ENCODE measurements at regions not wholly inside any gene's neighbourhood (a gene's known extent, or its start where the extent isn't known, plus 50 kb on each side); places are given as distances from the start of the nearest gene placed in this dataset.

- Histone ChIP-seq H3K4me1 (ENCODE audit: insufficient read depth, low read length) (no peaks in the 10 kb centered on the region), H3K27ac (ENCODE audit: low read length) (no peak overlapping the region), H3K36me3 (ENCODE audit: insufficient read depth, low read length) (no peaks in the 10 kb centered on the region), H3K9me3 (ENCODE audit: insufficient read depth, low read length, severe bottlenecking) (peaks cover 12% of the 10 kb centered on the region), H2AFZ (ENCODE audit: low read depth, low read length) (no peak overlapping the region), H3K27me3 (ENCODE audit: insufficient read depth, low read length, poor library complexity) (no peaks in the 10 kb centered on the region), H3K79me2 (ENCODE audit: insufficient read depth, low read length) (no peaks in the 10 kb centered on the region), H3K9ac (ENCODE audit: low read depth, low read length) (no peak overlapping the region), H3K4me2 (ENCODE audit: insufficient read depth, low read length) (no peak overlapping the region), H4K20me1 (ENCODE audit: insufficient read depth, low read length) (no peaks in the 10 kb centered on the region), H3K4me3 (ENCODE audit: low read depth in 1 of 2, low read length in 2 of 2) (no peak overlapping the region)
- no peak for DNase-seq
- no peak for TF ChIP-seq EZH2 (IDR thresholded peaks at IDR 0.05; ENCODE audit: borderline replicate concordance, low read depth, low read length, severe bottlenecking)
- TF ChIP-seq CTCF (IDR thresholded peaks at IDR 0.05; ENCODE audit: borderline replicate concordance, extremely low read depth, low read length, poor library complexity, severe bottlenecking) = no peak
- ATAC-seq (ENCODE audit: insufficient read depth, low read depth) = no peak
These were observed 444.7 kb upstream of the TENM3 start for GRCh38 chr4:181798536-181798935.

- Histone ChIP-seq H2AFZ (ENCODE audit: low read depth, low read length) (no peak overlapping the region), H3K4me1 (ENCODE audit: insufficient read depth, low read length) (no peaks in the 10 kb centered on the region), H3K4me2 (ENCODE audit: insufficient read depth, low read length) (no peak overlapping the region), H3K79me2 (ENCODE audit: insufficient read depth, low read length) (no peaks in the 10 kb centered on the region), H3K27me3 (ENCODE audit: insufficient read depth, low read length, poor library complexity) (no peaks in the 10 kb centered on the region), H3K36me3 (ENCODE audit: insufficient read depth, low read length) (no peaks in the 10 kb centered on the region), H3K27ac (ENCODE audit: low read length) (no peak overlapping the region), H4K20me1 (ENCODE audit: insufficient read depth, low read length) (no peaks in the 10 kb centered on the region), H3K4me3 (ENCODE audit: low read depth in 1 of 2, low read length in 2 of 2) (no peak overlapping the region), H3K9me3 (ENCODE audit: insufficient read depth, low read length, severe bottlenecking) (peaks cover 12% of the 10 kb centered on the region), H3K9ac (ENCODE audit: low read depth, low read length) (no peak overlapping the region)
- DNase-seq (no peak), ATAC-seq (ENCODE audit: insufficient read depth, low read depth) (no peak)
- TF ChIP-seq EZH2 (IDR thresholded peaks at IDR 0.05; ENCODE audit: borderline replicate concordance, low read depth, low read length, severe bottlenecking) = no peak
- no peak for TF ChIP-seq CTCF (IDR thresholded peaks at IDR 0.05; ENCODE audit: borderline replicate concordance, extremely low read depth, low read length, poor library complexity, severe bottlenecking)
These were observed 443.6 kb upstream of the TENM3 start for GRCh38 chr4:181799561-181800069.

DNA sequence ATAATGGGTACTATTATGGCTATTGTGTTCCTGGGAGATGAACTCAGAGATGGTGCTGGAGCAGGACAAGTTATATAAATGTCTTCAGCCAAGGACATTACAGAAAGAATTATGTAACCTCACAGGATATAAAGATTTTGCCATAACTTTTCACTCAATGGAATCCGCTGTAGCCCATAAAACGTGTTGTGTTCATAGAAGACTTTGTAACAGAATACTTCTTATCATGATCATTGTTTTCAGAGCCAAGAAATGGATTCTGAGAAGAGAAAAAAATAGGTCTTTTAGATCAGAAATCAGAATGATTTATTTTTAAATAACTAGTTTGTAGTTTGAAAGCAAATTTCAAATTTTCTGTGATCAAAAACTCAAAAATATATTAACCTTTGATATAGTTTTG is 441.0 kb upstream of the TENM3 start:
- no peaks in the 10 kb centered on the region for H4K20me1 ChIP-seq (ENCODE audit: insufficient read depth, low read length)
- H3K79me2 ChIP-seq (ENCODE audit: insufficient read depth, low read length) = no peaks in the 10 kb centered on the region
- no peak overlapping the region for H3K4me2 ChIP-seq (ENCODE audit: insufficient read depth, low read length)
- H3K9me3 ChIP-seq (ENCODE audit: insufficient read depth, low read length, severe bottlenecking) = peaks cover 2% of the 10 kb centered on the region
- H3K27me3 ChIP-seq (ENCODE audit: insufficient read depth, low read length, poor library complexity) = no peaks in the 10 kb centered on the region
- H3K4me3 ChIP-seq (ENCODE audit: low read depth in 1 of 2, low read length in 2 of 2) = no peak overlapping the region
- no peak overlapping the region for H3K9ac ChIP-seq (ENCODE audit: low read depth, low read length)
- ATAC-seq (ENCODE audit: insufficient read depth, low read depth) = no peak
- H2AFZ ChIP-seq (ENCODE audit: low read depth, low read length) = no peak overlapping the region
- H3K4me1 ChIP-seq (ENCODE audit: insufficient read depth, low read length) = no peaks in the 10 kb centered on the region
- no peak overlapping the region for H3K27ac ChIP-seq (ENCODE audit: low read length)
- DNase-seq = no peak
- H3K36me3 ChIP-seq (ENCODE audit: insufficient read depth, low read length) = no peaks in the 10 kb centered on the region
- no peak for TF ChIP-seq EZH2 (IDR thresholded peaks at IDR 0.05; ENCODE audit: borderline replicate concordance, low read depth, low read length, severe bottlenecking)
- TF ChIP-seq CTCF (IDR thresholded peaks at IDR 0.05; ENCODE audit: borderline replicate concordance, extremely low read depth, low read length, poor library complexity, severe bottlenecking) = no peak

GRCh38 chr4:181807771-181808170 is 435.4 kb upstream of the TENM3 start:
- H3K4me1 ChIP-seq (ENCODE audit: insufficient read depth, low read length) = no peaks in the 10 kb centered on the region
- H3K27ac ChIP-seq (ENCODE audit: low read length) = no peak overlapping the region
- DNase-seq = no peak
- H3K4me2 ChIP-seq (ENCODE audit: insufficient read depth, low read length) = no peak overlapping the region
- H2AFZ ChIP-seq (ENCODE audit: low read depth, low read length) = no peak overlapping the region
- H3K9me3 ChIP-seq (ENCODE audit: insufficient read depth, low read length, severe bottlenecking) = no peaks in the 10 kb centered on the region
- no peak for ATAC-seq (ENCODE audit: insufficient read depth, low read depth)
- H3K36me3 ChIP-seq (ENCODE audit: insufficient read depth, low read length) = no peaks in the 10 kb centered on the region
- no peak for TF ChIP-seq EZH2 (IDR thresholded peaks at IDR 0.05; ENCODE audit: borderline replicate concordance, low read depth, low read length, severe bottlenecking)
- no peak for TF ChIP-seq CTCF (IDR thresholded peaks at IDR 0.05; ENCODE audit: borderline replicate concordance, extremely low read depth, low read length, poor library complexity, severe bottlenecking)
- H3K4me3 ChIP-seq (ENCODE audit: low read depth in 1 of 2, low read length in 2 of 2) = no peak overlapping the region
- H3K27me3 ChIP-seq (ENCODE audit: insufficient read depth, low read length, poor library complexity) = no peaks in the 10 kb centered on the region
- H3K79me2 ChIP-seq (ENCODE audit: insufficient read depth, low read length) = no peaks in the 10 kb centered on the region
- no peaks in the 10 kb centered on the region for H4K20me1 ChIP-seq (ENCODE audit: insufficient read depth, low read length)
- H3K9ac ChIP-seq (ENCODE audit: low read depth, low read length) = no peak overlapping the region
